Astrocyte of the spinal cord (primary cell): ENCODE measurements at regions not wholly inside any gene's neighbourhood (a gene's known extent, or its start where the extent isn't known, plus 50 kb on each side); places are given as distances from the start of the nearest gene placed in this dataset.

Experiments
- DNase-seq: peaks from one replicate; pipeline ENCODE4 v3.0.0; 2011; ENCODE audit warnings: low read depth, low spot score
- H3K4me3 ChIP-seq: 2 replicates; pipeline ENCODE4 v1.5.1; 2011; ENCODE audit warnings: low read depth, mild to moderate bottlenecking, low read length, moderate library complexity
- CTCF ChIP-seq: IDR thresholded peaks from 2 replicates; pipeline ENCODE4 v1.5.1; 2012; ENCODE audit warnings: low read depth, mild to moderate bottlenecking, low read length, inconsistent platforms
- in situ Hi-C: cut with HindIII; loops from 2 replicates; pipeline ENCODE4 v1.10.0; 2017; ENCODE audit warnings: low sequenced_read_pairs

DNA sequence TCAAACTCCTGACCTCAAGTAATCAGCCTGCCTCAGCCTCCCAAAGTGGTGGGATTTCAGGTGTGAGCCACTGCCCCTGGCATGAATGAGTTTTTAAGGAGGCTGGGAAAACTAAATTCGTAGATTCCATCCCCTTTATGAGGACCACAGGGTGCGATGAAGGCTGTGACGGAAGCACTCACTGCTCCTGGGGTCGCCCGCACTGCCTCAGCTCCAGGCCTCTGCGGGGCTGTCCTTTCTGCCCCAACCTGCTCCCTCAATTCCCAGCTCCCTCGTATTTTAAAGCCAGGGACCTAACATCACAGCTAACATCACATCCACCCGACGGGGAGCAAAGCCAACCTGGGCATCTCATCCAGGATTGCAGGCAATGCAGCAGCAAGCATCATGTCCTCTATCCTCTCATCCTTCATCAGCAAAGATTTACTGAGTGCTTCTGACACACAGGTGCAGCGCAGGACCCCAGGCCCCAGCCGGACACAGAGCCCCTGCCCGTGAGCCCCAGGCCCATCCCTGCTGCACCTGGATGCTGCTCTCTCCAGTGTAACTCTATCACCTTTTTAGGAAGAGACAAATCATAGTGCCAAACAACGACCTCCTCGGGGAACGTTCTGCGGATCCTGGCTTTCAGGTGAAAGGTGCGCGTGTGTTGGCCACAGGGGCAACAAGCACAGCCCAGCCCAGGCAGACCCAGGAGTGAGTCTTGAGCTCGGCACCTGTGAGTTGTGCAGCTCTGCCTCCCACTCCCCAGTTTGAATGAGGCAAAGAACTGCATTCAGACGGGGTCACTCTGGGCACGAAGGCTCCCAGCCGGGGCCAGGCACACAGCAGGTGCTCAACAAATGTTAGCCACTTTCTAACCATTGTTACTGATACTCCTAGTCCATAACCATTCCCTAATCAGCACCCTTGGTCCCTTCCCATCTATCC lies 134.3 kb downstream of the CRYBB2 start:
- no peak for TF ChIP-seq CTCF
- in situ Hi-C loops, result no loop called here
- no peak for DNase-seq
- H3K4me3 ChIP-seq, result no peak overlapping the region

GRCh38 chr22:25354456-25354855 lies 135.0 kb downstream of the CRYBB2 start:
- no peak for TF ChIP-seq CTCF
- in situ Hi-C loops, result no loop called here
- DNase-seq, result no peak
- no peak overlapping the region for H3K4me3 ChIP-seq

DNA sequence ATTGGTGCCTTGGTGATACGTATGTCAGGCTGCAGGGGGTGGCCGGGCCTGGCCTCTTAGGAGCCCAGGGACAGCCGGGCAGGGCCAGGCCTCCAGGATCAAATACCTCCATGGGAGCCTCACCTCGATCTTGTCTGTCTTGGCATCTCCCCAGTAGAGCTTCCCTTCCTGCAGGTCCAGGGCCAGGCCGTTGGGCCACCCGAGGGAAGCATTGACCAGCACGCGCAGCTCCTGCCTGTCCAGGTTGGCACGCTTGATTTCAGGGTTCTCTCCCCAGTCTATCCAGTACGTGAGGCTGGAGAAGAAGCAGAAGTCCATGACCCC lies 137.7 kb downstream of the CRYBB2 start:
- no peak overlapping the region for H3K4me3 ChIP-seq
- DNase-seq, result no peak
- in situ Hi-C loops, result no loop called here
- no peak for TF ChIP-seq CTCF

DNA sequence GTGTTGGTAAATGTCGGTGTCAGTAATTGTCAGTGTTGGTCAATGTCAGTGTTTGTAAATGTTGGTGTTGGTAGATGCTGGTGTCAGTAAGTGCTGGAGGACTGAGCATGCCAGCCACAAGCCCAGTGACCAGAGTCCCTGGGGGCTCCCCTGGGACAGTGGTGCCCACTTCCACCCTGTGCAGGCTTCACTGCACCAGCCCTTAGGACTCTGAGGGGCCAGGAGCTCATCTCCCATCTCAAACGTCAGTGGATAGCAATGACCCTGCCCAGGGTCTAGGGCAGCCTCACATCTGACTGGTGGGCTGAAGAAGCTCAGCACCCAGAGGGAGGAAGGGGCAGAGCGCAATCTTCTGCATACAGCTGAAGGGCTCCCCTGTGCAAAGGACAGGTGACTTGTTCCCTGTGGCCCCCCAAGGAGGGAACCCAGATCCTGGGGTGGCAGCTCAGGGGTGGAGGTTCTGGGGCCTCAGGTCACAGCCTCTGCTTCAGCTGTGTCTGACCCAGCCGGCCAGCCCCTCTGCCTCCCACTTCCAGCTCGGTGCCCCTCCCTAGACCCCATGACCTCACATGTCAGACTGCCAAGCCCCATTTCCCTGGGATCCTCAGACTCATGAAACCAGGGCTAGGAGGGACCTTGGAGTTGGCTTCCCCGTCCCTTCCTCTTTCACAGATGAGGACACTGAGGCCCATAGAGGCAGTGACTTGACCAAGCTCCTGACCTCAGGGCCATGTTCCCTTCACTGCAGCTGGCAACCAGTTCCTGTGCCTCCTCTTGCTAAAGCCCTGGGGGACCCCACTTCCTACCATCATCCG lies 138.4 kb downstream of the CRYBB2 start:
- in situ Hi-C loops, result no loop called here
- no peak overlapping the region for H3K4me3 ChIP-seq
- no peak for TF ChIP-seq CTCF
- no peak for DNase-seq

GRCh38 chr22:25358421-25359170 lies 139.2 kb downstream of the CRYBB2 start:
- no peak for DNase-seq
- in situ Hi-C loops, result no loop called here
- no peak overlapping the region for H3K4me3 ChIP-seq
- TF ChIP-seq CTCF, result no peak

GRCh38 chr22:25359601-25360261 lies 140.3 kb downstream of the CRYBB2 start:
- DNase-seq, result no peak
- in situ Hi-C loops, result no loop called here
- no peak overlapping the region for H3K4me3 ChIP-seq
- no peak for TF ChIP-seq CTCF
